AG04450 (cell line): ENCODE measurements at regions not wholly inside any gene's neighbourhood (a gene's known extent, or its start where the extent isn't known, plus 50 kb on each side); places are given as distances from the start of the nearest gene placed in this dataset.

Experiments
- CTCF ChIA-PET: fragments of 300-600, 350-600 bp; formaldehyde crosslinking; extraction: SDS; loops from one replicate; lab custom pipeline; 2022; ENCODE audit warnings: antibody characterized with exemption, inconsistent platforms; lab: Charles Lee
- POLR2A ChIA-PET: fragments of 350-600 bp; formaldehyde crosslinking; extraction: SDS; loops from one replicate; lab custom pipeline; 2021; ENCODE audit warnings: antibody characterized with exemption, inconsistent platforms; lab: Yijun Ruan, JAX
- DNase-seq: peaks from one replicate; pipeline ENCODE4 v3.0.0-alpha.2; 2011; ENCODE audit warnings: low read depth, low spot score
- H3K27ac ChIP-seq: one replicate; pipeline ENCODE4 v1.5.1; 2012; ENCODE audit warnings: low read depth, low read length, control low read depth
- H3K27me3 ChIP-seq: one replicate; pipeline ENCODE4 v1.6.0; 2012; ENCODE audit warnings: low read length; ENCODE audit not compliant: control insufficient read depth, insufficient read depth
- H3K4me3 ChIP-seq: 2 replicates; pipeline ENCODE4 v1.5.1; 2011; ENCODE audit warnings: mild to moderate bottlenecking, low read depth, low read length, control low read depth
- H3K9me3 ChIP-seq: 2 replicates; pipeline ENCODE4 v1.5.1; 2012; ENCODE audit warnings: low read length; ENCODE audit not compliant: control insufficient read depth, insufficient read depth
- CTCF ChIP-seq: IDR thresholded peaks from 2 replicates; pipeline ENCODE4 v1.5.1; 2011; ENCODE audit warnings: low read depth, low read length, control low read depth, inconsistent platforms

- no peaks in the 10 kb centered on the region for H3K27me3 ChIP-seq
- no peak for TF ChIP-seq CTCF
- H3K4me3 ChIP-seq, result no peak overlapping the region
- peaks cover 26% of the 10 kb centered on the region for H3K9me3 ChIP-seq
- ChIA-PET POLR2A (no interaction called here), CTCF (no interaction called here)
- H3K27ac ChIP-seq, result no peak overlapping the region
- DNase-seq, result no peak
These were observed 287.4 kb upstream of the FOXK1 start for GRCh38 chr7:4394736-4395135.

GRCh38 chr7:4399121-4399520 is 283.0 kb upstream of the FOXK1 start:
- Histone ChIP-seq H3K9me3 (peaks cover 21% of the 10 kb centered on the region), H3K27me3 (no peaks in the 10 kb centered on the region), H3K27ac (no peak overlapping the region), H3K4me3 (no peak overlapping the region)
- CTCF ChIA-PET, result no interaction called here
- no peak for TF ChIP-seq CTCF
- POLR2A ChIA-PET, result no interaction called here
- no peak for DNase-seq

DNA sequence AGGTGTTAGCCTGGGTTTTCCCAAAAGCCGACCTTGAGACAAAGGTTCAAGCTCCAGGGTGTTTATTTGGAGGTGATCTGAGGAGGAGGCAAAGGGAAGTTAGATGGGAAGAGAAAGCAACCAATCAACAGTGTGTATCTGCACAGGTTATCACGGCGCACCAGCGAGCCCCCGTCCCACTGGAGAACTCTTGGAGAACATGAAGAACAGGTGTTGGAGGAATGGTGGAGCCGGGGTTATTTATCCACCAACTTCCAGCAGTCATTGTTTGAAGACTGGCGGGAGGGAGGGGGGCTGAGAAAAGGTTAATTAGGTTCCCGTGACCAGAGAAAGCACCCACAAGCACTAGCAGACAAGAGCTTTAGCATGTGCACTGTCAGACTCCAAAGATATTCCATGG is 282.5 kb upstream of the FOXK1 start:
- H3K27me3 ChIP-seq, result no peaks in the 10 kb centered on the region
- peaks cover 24% of the 10 kb centered on the region for H3K9me3 ChIP-seq
- ChIA-PET CTCF (no interaction called here), POLR2A (no interaction called here)
- H3K4me3 ChIP-seq, result no peak overlapping the region
- no peak for DNase-seq
- no peak for TF ChIP-seq CTCF
- no peak overlapping the region for H3K27ac ChIP-seq

GRCh38 chr7:4406288-4407058 is 275.6 kb upstream of the FOXK1 start:
- no peak for TF ChIP-seq CTCF
- ChIA-PET POLR2A (no interaction called here), CTCF (no interaction called here)
- DNase-seq, result no peak
- no peak overlapping the region for H3K27ac ChIP-seq
- no peak overlapping the region for H3K4me3 ChIP-seq
- no peaks in the 10 kb centered on the region for H3K27me3 ChIP-seq
- H3K9me3 ChIP-seq, result peaks cover 31% of the 10 kb centered on the region

- Histone ChIP-seq H3K27ac (no peak overlapping the region), H3K9me3 (peaks cover 46% of the 10 kb centered on the region), H3K27me3 (no peaks in the 10 kb centered on the region), H3K4me3 (no peak overlapping the region)
- TF ChIP-seq CTCF, result no peak
- ChIA-PET CTCF (no interaction called here), POLR2A (no interaction called here)
- DNase-seq, result no peak
These were observed 272.1 kb upstream of the FOXK1 start for GRCh38 chr7:4409946-4410345.
